ENCODE measurements at regions not wholly inside any gene's neighbourhood (a gene's known extent, or its start where the extent isn't known, plus 50 kb on each side); places are given as distances from the start of the nearest gene placed in this dataset.
"Not testable (repeated sequence)": the region's sequence is repeated elsewhere in the genome, so short reads cannot be mapped to it uniquely, and the experiment has no call there.

- 65 to 80% (median 77%) methylated on average over 7 of the region's 7 CpGs for WGBS, 4 donors
- Histone ChIP-seq H3K4me1 (peaks cover 0 to 5% (median 0%) of the 10 kb centered on the region in 12 donors), H3K4me3 (no peak overlapping the region), H3K9me3 (no peaks in the 10 kb centered on the region), H3K27me3 (no peaks in the 10 kb centered on the region), H3K27ac (peak overlapping the region in 7 of 12 donors; percentile 28 to 82 (median 50)), H3K36me3 (peaks cover 0 to 34% (median 28%) of the 10 kb centered on the region in 9 donors)
- TF ChIP-seq CTCF (IDR thresholded peaks at IDR 0.05) (no peak), POLR2A (IDR thresholded peaks at IDR 0.05) (no peak)
- ATAC-seq: peak in 3 of 4 donors; percentile 64 to 81 (median 79)
- intact Hi-C loops (cut with DNase I): no loop called here
- no peak for DNase-seq
Observed at GRCh38 chr17:64747938-64748540, 85.9 kb upstream of the SMURF2 start.

GRCh38 chr17:64742326-64742725, 80.2 kb upstream of the SMURF2 start:
- Histone ChIP-seq H3K36me3 (no peaks in the 10 kb centered on the region), H3K4me3 (no peak overlapping the region), H3K4me1 (peaks cover 0 to 39% (median 22%) of the 10 kb centered on the region in 12 donors), H3K9me3 (no peaks in the 10 kb centered on the region), H3K27ac (peak overlapping the region in 11 of 12 donors; percentile 49 to 87 (median 69)), H3K27me3 (no peaks in the 10 kb centered on the region)
- peak in 3 of 5 donors; percentile 35 to 56 (median 45) for DNase-seq
- WGBS, 4 donors: 48 to 67% (median 60%) methylated on average over 7 of the region's 7 CpGs
- peak in 3 of 4 donors; percentile 43 to 77 (median 48) for ATAC-seq
- intact Hi-C loops (cut with DNase I): loop anchor here in 1 of 10 donors (5.0 kb wide), 1 partner anchor 235 kb away; the partner anchor contains the start of genes CEP95 and DDX5
- no peak for TF ChIP-seq CTCF (IDR thresholded peaks at IDR 0.05)
- TF ChIP-seq POLR2A (IDR thresholded peaks at IDR 0.05): no peak

- WGBS, 4 donors: 47 to 59% (median 50%) methylated on average over 3 of the region's 3 CpGs
- intact Hi-C loops (cut with DNase I): loop anchor here in 1 of 10 donors (5.0 kb wide), 1 partner anchor 235 kb away; the partner anchor contains the start of genes CEP95 and DDX5
- H3K36me3 ChIP-seq, H3K9me3 ChIP-seq, H3K27me3 ChIP-seq, H3K4me3 ChIP-seq: not testable (repeated sequence)
- Histone ChIP-seq H3K4me1 (peaks cover 0 to 39% (median 22%) of the 10 kb centered on the region in 12 donors), H3K27ac (peak overlapping the region in 11 of 12 donors; percentile 49 to 87 (median 69))
- DNase-seq (peak in 4 of 5 donors; percentile 43 to 81 (median 68)), ATAC-seq (peak; percentile 73 to 84 (median 82))
Observed at GRCh38 chr17:64741916-64742315, 79.8 kb upstream of the SMURF2 start.

GRCh38 chr17:64741038-64741641, 79.0 kb upstream of the SMURF2 start:
- H3K4me3 ChIP-seq: no peak overlapping the region
- ATAC-seq: peak; percentile 19 to 57 (median 39)
- DNase-seq: peak in 4 of 5 donors; percentile 36 to 45 (median 42)
- WGBS, 4 donors: 40 to 53% (median 44%) methylated on average over 6 of the region's 6 CpGs
- H3K36me3 ChIP-seq: no peaks in the 10 kb centered on the region
- H3K9me3 ChIP-seq: no peaks in the 10 kb centered on the region
- H3K27me3 ChIP-seq: no peaks in the 10 kb centered on the region
- H3K4me1 ChIP-seq: peaks cover 0 to 39% (median 22%) of the 10 kb centered on the region in 12 donors
- TF ChIP-seq CTCF (IDR thresholded peaks at IDR 0.05): no peak
- TF ChIP-seq POLR2A (IDR thresholded peaks at IDR 0.05): no peak
- intact Hi-C loops (cut with DNase I): loop anchor here in 1 of 10 donors (5.0 kb wide), 1 partner anchor 234 kb away; the partner anchor contains the start of genes CEP95 and DDX5
- H3K27ac ChIP-seq: peak overlapping the region in 11 of 12 donors; percentile 48 to 87 (median 70)

Measured in heart left ventricle (tissue), 16 donors.